Activated CD8-positive, alpha-beta memory T cell treated with anti-CD3 and anti-CD28 coated beads for 24 hours (primary cell): ENCODE measurements at regions not wholly inside any gene's neighbourhood (a gene's known extent, or its start where the extent isn't known, plus 50 kb on each side); places are given as distances from the start of the nearest gene placed in this dataset.
"Not testable (repeated sequence)": the region's sequence is repeated elsewhere in the genome, so short reads cannot be mapped to it uniquely, and the experiment has no call there.

Experiments used
- DNase-seq: peaks from one replicate; pipeline ENCODE4 v3.0.0-alpha.2; 2020

GRCh38 chrX:124426288-124427169, 80.2 kb downstream of the SH2D1A start:
- DNase-seq, result no peak

DNA sequence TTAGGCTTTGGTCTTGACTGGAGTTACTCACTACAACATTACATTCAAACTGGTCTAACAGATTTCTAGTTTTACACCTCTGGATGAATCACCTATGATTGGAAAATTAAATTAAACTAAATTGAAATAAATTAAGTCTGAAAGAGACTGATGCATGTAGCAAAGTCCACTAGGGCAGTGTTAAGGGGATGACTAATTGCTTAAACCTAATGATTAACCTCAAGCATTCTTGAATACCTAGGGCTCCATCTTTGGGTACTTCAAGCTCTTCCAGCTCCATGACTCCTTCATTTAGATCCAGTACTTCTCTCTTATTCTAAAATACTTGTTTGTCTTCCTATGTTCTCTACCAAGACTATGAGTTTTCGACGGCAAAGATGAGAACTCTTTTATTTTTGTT, 86.8 kb downstream of the SH2D1A start:
- DNase-seq, result no peak

DNA sequence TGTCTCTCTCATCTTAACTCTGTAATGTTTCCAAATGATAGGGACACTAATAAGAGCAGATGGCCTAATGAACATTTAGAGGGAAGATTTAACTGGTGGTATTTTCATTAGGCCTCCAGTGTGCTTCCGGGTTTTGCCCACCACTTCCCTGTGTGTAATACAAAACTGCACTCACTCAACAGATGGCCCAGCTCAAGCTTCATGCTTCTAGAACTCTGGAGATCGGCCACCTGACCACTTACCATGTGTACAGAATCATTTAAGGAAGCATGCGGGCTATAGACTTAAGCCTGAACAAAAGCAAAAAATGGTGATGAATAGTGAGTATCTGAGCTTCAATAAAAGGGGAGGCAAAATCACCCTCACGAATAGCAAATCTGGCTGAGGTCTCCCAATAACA, 89.3 kb downstream of the SH2D1A start:
- DNase-seq, result no peak

DNA sequence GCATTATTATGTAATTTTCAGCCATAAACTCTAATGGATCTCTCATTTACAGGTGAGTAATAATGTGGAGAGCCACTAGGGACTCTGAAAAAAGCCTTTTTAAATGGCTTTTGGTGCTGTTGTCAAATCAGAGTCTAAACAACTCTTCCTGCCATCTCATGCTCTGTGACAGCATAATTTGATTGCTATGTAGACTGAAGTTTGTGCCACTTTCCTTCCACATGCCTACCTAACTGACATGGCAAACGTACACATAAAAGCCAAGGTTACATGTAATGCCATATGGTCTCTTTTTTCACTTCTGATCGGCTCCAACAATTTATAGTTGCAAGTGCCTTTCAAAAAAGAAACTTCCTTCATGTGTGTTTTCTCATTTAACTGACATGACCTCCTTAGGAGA, 94.3 kb downstream of the SH2D1A start:
- no peak for DNase-seq

- DNase-seq, result no peak
Observed at GRCh38 chrX:124441971-124442590, 95.7 kb downstream of the SH2D1A start.

DNA sequence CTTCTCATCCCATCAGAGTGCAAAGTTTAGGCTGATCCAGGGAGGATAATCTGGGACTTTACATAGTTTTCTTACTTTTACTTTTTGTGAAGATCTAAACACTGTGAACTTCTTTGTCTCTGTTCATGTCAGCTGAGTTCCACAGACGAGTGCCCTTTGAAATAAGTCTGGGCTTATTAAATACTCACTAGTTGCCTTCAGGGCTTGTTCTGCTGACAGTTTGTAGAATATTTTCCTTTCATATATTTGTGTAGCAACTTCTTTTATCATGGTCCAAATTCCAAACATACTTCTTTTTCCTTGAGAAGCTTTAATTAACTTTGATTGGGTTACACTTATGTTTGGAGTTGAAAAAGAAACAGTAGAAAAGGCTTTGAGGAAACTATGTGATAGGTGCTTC, 109.6 kb downstream of the SH2D1A start:
- no peak for DNase-seq

DNA sequence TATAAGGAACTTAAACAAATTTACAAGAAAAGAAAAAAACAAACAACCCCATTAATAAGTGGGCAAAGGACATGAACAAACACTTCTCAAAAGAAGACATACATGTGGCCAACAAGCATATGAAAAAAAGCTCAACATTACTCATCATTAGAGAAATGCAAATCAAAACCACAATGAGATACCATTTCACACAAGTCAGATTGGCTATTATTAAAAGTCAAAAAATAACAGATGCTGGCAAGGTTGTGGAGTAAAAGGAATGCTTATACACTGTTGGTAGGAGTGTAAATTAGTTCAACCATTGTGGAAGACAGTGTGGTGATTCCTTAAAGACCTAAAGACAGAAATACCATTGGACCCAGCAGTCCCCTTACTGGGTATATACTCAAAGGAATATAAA, 113.5 kb downstream of the SH2D1A start:
- not testable (repeated sequence) for DNase-seq

DNA sequence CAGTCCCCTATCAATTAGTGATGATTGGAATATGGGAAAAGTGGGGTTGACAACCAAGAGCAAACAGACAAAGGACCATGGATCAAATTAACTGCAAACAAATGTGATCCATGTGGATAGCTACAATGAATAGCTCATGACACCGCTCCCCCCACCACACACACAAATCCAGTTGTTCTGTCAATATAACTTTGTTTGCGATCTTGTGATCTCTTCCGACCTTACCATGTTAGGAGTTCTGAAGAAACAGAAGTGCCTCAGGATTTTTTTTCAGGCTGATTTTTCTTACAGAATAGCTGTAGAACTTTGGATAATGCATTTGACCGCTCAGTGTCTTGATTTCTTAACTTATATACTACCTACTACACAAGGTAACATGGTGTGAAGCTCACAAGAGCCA, 116.6 kb downstream of the SH2D1A start:
- no peak for DNase-seq

- DNase-seq, result no peak
Observed at GRCh38 chrX:124467202-124467601, 120.8 kb downstream of the SH2D1A start.

GRCh38 chrX:124475358-124475757, 129.0 kb downstream of the SH2D1A start:
- DNase-seq, result no peak

GRCh38 chrX:124476562-124476961, 130.2 kb downstream of the SH2D1A start:
- no peak for DNase-seq

- DNase-seq, result no peak
Observed at GRCh38 chrX:124478046-124478445, 131.7 kb downstream of the SH2D1A start.

DNA sequence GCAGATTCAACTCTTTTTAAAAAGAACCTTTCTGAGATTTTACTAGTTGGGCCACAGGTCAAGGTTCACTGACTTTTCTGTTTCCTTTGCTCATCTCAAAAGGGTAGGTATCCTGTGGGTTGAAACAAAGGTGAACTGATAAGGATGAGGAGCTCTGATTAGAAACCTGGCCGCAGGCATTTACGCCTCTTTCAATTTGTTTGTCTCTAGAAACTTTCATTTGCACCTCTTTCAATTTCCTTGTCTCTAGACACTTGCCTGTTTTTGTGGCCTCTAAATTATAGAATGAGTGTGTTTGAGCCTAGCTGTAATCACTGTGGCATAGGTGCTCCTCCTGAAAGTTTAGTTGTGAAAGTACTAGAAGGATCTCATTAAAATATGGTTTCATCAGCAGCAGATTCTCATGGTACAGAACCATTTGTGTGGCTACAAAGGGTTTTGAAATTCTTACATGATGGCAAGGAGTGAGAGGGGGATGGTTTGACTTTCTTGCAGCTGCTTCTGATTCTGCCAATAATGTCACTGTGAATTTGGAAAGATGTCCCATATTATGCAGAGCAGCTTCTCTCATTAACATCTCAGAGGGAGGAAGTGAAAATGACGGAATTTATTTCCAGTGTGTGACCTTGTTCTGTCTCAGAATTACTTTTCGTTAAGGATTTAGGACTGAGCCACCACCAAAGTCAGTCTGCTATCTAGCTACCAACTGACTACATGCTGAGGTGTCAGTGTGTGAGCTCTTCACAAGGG, 142.2 kb downstream of the SH2D1A start:
- DNase-seq, result no peak

DNA sequence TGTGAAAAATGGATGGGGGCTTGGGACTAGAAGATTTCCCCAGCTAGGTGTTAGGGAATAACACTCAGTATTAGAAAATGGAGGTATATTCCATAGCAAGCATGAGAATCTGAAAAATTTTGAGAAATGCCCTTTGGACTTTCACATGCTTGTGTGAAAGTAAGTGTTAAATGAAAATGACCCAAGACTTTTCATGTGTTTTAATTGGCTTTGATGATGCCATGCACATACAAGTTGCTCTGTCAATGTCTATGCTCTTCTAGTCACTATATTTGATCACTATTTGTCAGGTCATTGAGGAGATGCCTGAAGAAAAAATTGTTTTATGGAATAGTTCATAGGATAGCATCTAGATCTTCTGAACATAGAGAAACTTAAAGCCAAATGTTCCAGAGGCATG, 147.6 kb downstream of the SH2D1A start:
- DNase-seq, result no peak

DNA sequence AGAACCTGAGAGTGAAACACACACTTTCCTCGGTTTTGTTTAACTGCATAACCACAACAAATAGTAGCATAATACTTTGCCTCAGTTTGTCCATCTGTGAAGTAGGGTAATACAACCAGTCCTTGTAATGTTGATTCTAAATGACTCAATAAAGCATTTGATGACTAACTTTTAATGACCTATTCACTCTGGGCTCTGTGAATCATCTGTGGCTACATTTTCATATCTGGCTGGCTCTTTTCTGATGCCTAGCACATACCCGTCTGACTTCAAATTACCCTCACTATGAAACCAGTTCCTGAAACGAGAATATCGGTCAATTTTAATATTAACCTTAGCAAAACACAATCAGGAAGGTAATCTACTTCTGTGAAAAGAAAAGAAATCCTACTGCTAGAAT, 151.0 kb downstream of the SH2D1A start:
- DNase-seq, result no peak

GRCh38 chrX:124501586-124501985, 155.2 kb downstream of the SH2D1A start:
- DNase-seq, result no peak

GRCh38 chrX:124502166-124502565, 155.8 kb downstream of the SH2D1A start:
- DNase-seq, result no peak

DNA sequence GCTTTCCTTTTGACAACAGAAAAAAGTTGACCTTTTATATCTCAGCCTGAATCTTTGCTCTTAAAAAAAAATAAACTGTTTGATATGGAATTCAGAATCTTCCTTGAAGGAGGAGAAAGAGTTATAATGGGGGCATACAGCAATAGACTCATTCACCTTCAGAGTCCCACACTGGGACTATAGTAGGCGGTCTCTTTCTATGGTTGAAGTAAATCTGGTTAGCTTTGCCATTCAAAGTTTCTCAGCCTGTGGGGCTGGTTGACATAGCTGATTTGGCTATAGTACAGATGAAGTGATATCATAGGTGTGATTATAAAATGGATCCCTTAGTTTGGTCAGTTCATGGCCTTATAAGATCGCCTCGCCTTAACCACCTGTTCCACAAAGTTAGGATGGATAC, 156.2 kb downstream of the SH2D1A start:
- no peak for DNase-seq

DNA sequence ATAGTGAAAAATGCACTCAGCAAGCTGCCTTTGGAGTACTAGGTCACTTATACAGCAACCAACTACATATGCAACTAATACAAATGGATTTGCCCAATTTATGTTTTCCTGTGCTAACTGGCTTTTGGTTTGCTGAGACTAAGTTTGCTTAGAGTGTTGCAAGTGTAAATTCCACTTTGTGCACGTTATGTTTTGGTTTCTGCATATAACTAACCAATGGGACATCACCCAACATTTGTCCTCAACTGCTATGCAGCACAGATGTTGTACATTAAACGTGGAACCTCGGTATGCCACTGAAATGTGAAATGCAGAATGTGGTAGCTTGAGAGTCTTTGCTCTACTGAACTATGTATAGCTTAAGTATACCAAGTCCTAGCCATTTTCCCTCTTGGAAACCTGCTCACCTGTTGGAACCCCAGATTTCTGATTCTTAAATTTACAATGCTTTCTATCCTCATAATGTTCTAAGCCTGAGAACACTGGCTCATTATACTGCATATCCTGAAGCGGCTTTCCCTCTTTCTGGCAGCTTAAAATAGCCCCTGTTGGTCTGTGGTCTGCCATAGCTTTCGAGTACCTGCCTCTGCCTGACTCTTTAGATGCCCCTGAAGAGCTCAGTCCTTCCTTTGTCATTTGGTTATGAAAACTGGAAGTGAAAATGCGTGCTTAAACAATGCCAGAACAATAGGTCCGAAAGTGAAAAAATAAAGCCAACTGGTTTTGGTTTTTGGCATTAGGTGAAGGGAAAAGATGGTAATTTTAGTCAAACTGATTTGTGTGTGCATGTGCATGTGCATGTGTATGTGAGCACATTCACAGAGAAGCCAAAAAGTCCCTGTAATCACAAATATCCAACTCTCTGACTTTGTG, 158.0 kb downstream of the SH2D1A start:
- no peak for DNase-seq

- no peak for DNase-seq
Observed at GRCh38 chrX:124506066-124506465, 159.7 kb downstream of the SH2D1A start.

DNA sequence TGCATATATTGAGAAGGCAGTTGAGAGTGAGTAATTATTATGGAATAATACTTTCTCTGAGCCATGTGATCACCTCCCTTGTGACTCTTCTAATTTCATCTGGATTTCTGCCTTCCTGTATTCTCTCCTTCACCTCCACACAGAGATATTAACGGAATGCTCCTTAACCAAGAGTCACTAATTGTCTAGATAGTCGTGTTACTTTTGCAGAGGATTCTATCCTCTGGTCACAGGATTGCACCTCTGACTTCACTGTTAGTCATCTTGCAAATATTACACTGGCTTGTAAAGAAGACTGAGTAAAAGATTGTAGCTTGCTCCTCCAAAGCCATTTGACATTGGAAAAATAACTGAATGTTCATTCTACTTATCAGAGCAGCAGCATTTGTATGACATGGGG, 160.9 kb downstream of the SH2D1A start:
- no peak for DNase-seq

GRCh38 chrX:124518885-124519284, 172.5 kb downstream of the SH2D1A start:
- DNase-seq, result no peak

DNA sequence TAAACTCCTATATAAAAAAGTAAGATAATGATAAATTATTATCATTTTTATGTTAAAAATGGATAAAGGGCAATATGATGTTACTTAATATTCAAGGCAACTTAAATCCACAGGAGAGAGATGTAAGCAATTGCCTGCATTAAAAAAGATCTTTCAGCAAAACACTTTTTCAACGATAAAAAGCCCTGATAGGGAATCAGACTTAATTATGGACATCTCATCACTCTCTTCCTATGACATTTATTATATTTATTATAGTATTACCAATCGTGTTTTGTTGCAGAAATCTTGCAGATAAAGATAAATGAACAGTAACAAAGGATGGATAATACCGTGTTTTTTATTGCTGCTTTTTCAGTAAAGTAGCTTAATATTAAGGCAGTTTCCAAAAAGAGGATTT, 178.5 kb downstream of the SH2D1A start:
- no peak for DNase-seq
